ENCODE measurements at regions not wholly inside any gene's neighbourhood (a gene's known extent, or its start where the extent isn't known, plus 50 kb on each side); places are given as distances from the start of the nearest gene placed in this dataset.

DNA sequence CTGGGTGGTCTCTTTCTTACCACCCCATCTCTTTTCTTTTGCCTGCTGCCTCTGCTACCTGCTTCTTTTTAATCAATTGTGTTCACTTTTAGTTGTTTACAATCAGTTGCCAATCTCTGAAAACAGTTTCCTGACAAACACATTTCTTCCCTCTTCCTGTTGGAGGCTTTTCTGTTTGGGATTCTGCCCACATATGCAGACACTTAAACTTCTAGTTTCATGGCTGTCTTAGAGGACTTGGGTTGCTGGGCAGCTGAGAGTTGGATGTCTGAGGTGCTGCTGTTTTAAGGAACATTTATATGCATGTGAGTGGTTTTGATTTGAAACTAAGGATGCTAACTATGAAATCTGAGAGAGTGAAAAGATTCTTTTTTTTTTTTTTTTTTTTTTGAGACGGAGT is 112.3 kb upstream of the LIMCH1 start:
- no peak for TF ChIP-seq FOXP2 (optimal IDR thresholded peaks at IDR 0.05; ENCODE audit: control extremely low read depth, extremely low read length, insufficient read depth)
- TF ChIP-seq POLR2AphosphoS5 (IDR thresholded peaks at IDR 0.05; ENCODE audit: borderline replicate concordance, low read depth, low read length), result no peak
